ENCODE measurements at regions not wholly inside any gene's neighbourhood (a gene's known extent, or its start where the extent isn't known, plus 50 kb on each side); places are given as distances from the start of the nearest gene placed in this dataset.
"Not testable (repeated sequence)": the region's sequence is repeated elsewhere in the genome, so short reads cannot be mapped to it uniquely, and the experiment has no call there.

DNA sequence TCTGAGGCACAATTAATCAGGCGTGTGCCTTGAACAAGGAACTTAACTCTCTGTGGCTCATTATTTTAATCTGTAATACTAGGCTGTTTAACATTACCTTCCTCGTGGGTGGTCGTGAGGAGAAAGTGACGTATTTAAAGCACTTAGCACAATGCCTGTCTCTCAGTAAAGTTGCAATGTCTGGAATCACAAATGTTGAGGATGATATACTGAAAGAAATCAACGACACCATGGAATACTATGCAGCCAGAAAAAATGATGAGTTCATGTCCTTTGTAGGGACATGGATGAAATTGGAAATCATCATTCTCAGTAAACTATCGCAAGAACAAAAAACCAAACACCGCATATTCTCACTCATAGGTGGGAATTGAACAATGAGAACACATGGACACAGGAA lies 1320.0 kb upstream of the TMEM132C start:
- not testable (repeated sequence) for TF ChIP-seq EZH2 (IDR thresholded peaks at IDR 0.05; ENCODE audit: borderline replicate concordance, low read depth, low read length, severe bottlenecking); POLR2A (IDR thresholded peaks at IDR 0.05; ENCODE audit: low read depth, low read length); MYC (IDR thresholded peaks at IDR 0.05; ENCODE audit: low read depth, low read length); POLR2AphosphoS5 (IDR thresholded peaks at IDR 0.05; ENCODE audit: insufficient read depth, low read depth, low read length); GATA2 (IDR thresholded peaks at IDR 0.05; ENCODE audit: insufficient read depth, insufficient read length, low read depth, low read length); JUN (IDR thresholded peaks at IDR 0.05; ENCODE audit: borderline replicate concordance, insufficient read depth, insufficient read length, low read depth)
- TF ChIP-seq, protein P1, sequence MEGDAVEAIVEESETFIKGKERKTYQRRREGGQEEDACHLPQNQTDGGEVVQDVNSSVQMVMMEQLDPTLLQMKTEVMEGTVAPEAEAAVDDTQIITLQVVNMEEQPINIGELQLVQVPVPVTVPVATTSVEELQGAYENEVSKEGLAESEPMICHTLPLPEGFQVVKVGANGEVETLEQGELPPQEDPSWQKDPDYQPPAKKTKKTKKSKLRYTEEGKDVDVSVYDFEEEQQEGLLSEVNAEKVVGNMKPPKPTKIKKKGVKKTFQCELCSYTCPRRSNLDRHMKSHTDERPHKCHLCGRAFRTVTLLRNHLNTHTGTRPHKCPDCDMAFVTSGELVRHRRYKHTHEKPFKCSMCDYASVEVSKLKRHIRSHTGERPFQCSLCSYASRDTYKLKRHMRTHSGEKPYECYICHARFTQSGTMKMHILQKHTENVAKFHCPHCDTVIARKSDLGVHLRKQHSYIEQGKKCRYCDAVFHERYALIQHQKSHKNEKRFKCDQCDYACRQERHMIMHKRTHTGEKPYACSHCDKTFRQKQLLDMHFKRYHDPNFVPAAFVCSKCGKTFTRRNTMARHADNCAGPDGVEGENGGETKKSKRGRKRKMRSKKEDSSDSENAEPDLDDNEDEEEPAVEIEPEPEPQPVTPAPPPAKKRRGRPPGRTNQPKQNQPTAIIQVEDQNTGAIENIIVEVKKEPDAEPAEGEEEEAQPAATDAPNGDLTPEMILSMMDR (IDR thresholded peaks at IDR 0.05; ENCODE audit: extremely low read depth in 1 of 2, insufficient read depth in 1 of 2, low read depth in 1 of 2, low read length in 2 of 2), result not testable (repeated sequence)

All from endothelial cell of umbilical vein (primary cell).